ENCODE measurements at regions not wholly inside any gene's neighbourhood (a gene's known extent, or its start where the extent isn't known, plus 50 kb on each side); places are given as distances from the start of the nearest gene placed in this dataset.

DNA sequence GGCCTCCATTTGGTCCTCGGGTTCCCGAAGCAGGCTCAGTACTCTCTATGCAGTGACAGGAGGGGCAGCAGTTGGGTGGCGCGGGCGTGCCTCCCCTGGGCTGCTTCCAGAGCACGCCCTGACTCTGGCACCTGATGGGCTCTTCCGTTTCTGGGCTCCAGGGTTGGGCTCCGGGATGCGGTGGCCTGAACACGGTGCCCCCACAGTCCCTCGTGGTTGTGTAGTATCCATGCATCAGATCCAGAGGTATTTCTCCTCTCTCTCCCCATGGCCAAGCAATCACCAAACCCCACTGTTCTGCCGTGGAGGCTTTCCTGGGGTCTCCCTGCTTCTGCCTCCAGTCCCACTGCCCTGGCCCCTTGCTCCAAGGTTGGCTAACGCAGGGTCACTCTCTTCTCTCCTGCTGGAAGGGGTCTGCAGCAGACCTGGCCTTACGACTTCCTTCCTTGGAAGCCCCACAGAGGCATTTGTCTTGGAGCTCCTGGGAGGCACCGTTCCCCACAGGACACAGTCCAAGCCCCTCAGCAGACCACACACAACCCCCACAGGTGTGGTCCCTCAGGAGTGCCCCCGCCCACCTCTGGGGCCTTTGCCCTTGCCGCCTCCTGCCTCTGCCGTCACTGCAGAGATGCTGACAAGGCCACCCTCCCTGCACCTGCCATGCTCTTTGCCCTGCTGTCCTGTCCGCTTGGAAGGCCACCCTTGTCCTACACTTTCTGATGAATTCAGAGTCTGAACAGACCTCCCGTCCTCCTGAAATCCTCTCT lies 136.6 kb upstream of the ASB18 start:
- H3K4me3 ChIP-seq (ENCODE audit: low read length) = no peak overlapping the region
- no peak for TF ChIP-seq CTCF (conservative IDR thresholded peaks at IDR 0.05; ENCODE audit: low read depth, low read length)
- DNase-seq (ENCODE audit: low read depth) = no peak

DNA sequence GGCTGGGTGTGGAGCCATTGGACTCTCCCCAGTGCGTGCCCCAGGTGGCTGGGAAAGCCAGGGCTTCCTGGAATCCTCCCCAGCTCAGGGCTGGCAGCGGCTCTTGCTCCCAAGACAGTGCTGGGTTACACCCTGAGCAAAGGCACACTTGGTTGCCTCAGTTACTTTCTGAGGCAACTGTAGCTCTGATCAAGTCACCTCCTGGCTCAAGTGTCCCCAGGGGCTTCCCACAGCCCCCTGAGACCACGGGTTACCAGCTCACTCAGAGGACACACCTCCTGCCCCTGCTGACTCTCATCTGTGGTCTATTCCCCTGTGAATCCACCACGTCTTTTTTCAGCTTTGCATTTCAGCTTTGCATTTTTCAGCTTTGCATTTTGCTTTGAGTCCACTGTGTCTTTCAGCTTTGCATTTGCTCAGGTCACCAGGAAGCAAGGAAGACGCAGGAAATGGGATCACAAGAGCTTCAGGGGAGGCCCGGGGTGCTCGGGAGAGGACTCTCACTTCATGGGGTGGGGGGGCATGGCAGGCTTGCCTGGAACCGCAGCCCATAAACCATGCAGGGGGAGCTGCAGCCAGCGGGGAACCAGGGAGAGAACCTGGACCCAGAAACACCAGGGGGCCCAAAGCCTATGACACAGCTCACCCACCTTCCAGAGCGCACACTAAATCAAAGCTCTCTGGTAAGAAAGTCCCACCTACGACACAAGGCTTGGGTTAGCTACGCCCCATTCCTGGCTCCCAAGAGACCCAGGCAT lies 138.0 kb upstream of the ASB18 start:
- no peak overlapping the region for H3K4me3 ChIP-seq (ENCODE audit: low read length)
- no peak for TF ChIP-seq CTCF (conservative IDR thresholded peaks at IDR 0.05; ENCODE audit: low read depth, low read length)
- no peak for DNase-seq (ENCODE audit: low read depth)

DNA sequence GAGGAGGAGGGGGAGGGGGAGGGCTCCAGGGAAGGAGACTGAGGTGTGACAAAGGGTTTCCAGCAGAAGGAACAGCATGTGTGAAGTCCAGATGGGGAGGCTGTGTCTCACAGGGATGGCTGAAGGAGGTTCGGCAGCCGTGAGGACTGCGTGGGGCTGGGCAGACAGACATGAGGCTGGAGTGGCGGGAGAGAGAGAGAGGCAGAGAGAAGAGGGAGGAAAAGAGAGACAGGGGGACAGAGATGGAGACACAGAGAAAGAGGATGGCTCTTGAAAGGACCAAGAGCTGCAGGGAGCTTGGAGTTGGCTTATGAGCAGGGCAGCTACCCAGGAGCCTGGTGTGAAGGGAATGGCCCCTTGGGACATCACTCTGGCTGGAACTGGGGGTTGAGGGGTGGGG lies 138.9 kb upstream of the ASB18 start:
- no peak overlapping the region for H3K4me3 ChIP-seq (ENCODE audit: low read length)
- DNase-seq (ENCODE audit: low read depth) = no peak
- no peak for TF ChIP-seq CTCF (conservative IDR thresholded peaks at IDR 0.05; ENCODE audit: low read depth, low read length)

DNA sequence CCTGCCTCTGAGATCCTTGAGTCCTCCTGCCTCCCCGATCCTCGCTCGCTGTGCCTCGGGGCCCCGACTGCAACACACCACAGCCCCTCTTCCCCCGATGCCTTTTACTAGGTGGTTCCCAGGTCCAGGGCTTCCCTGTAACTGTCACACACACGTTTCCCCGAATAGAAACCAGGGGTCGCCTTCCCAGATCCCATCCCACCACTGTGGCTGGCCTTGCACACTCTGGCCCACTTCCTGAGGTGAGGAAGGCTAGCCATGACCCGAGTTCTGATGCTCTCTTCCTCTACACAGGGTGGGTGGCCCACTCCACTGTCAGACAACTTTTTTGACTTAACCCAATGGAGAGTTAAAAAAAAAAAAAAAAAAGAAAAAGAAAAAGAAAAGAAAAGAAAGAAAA lies 139.6 kb upstream of the ASB18 start:
- no peak overlapping the region for H3K4me3 ChIP-seq (ENCODE audit: low read length)
- no peak for DNase-seq (ENCODE audit: low read depth)
- no peak for TF ChIP-seq CTCF (conservative IDR thresholded peaks at IDR 0.05; ENCODE audit: low read depth, low read length)

DNA sequence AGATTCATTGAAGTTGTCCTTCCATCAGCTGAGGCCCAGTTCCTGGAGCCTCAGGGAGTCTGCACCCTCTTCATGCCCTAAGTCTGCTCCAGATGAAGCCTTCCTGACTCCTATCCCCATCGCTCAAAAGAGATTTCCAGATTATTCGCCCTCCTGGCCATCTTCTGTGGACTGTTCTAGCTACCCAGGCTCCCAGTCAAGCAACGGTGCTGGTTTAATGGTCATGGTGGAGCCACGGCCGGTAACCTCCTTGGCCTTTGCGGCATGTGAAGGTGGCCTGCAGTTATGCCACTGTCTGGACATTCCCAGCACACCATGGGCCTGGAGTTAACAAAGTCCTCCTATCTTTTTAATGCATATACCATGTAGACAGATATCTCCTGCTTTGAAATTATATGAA lies 140.1 kb upstream of the ASB18 start:
- no peak for TF ChIP-seq CTCF (conservative IDR thresholded peaks at IDR 0.05; ENCODE audit: low read depth, low read length)
- H3K4me3 ChIP-seq (ENCODE audit: low read length) = no peak overlapping the region
- DNase-seq (ENCODE audit: low read depth) = no peak

- DNase-seq (ENCODE audit: low read depth) = no peak
- no peak overlapping the region for H3K4me3 ChIP-seq (ENCODE audit: low read length)
- TF ChIP-seq CTCF (conservative IDR thresholded peaks at IDR 0.05; ENCODE audit: low read depth, low read length) = no peak
Measured at GRCh38 chr2:236405357-236405756, 141.2 kb upstream of the ASB18 start.

- DNase-seq (ENCODE audit: low read depth) = no peak
- no peak for TF ChIP-seq CTCF (conservative IDR thresholded peaks at IDR 0.05; ENCODE audit: low read depth, low read length)
- H3K4me3 ChIP-seq (ENCODE audit: low read length) = no peak overlapping the region
Measured at GRCh38 chr2:236408090-236408489, 143.9 kb upstream of the ASB18 start.

Data from retinal pigment epithelial cell (primary cell).